ENCODE measurements at regions not wholly inside any gene's neighbourhood (a gene's known extent, or its start where the extent isn't known, plus 50 kb on each side); places are given as distances from the start of the nearest gene placed in this dataset.

GRCh38 chr13:73158851-73159250 is 100.0 kb downstream of the KLF5 start:
- no peaks in the 10 kb centered on the region for H3K4me1 ChIP-seq (ENCODE audit: low read depth)
- peak in 1 of 2 donors; percentile 49 for DNase-seq (ENCODE audit: low read depth in 1 of 2, low spot score in 1 of 2)
- H3K36me3 ChIP-seq, result no peaks in the 10 kb centered on the region
- H3K27ac ChIP-seq, result no peak overlapping the region
- H3K4me3 ChIP-seq, result no peak overlapping the region
- no peaks in the 10 kb centered on the region for H3K27me3 ChIP-seq
- no peak for TF ChIP-seq CTCF (IDR thresholded peaks at IDR 0.05; ENCODE audit: low read depth, low read length)
- no peaks in the 10 kb centered on the region for H3K9me3 ChIP-seq (ENCODE audit: low read depth)

- TF ChIP-seq CTCF (IDR thresholded peaks at IDR 0.05; ENCODE audit: low read depth, low read length), result no peak
Measured at GRCh38 chr13:73157031-73157430, 98.2 kb downstream of the KLF5 start.

GRCh38 chr13:73146707-73147106 is 87.9 kb downstream of the KLF5 start:
- TF ChIP-seq CTCF (IDR thresholded peaks at IDR 0.05; ENCODE audit: low read depth, low read length), result no peak
- Histone ChIP-seq H3K4me3 (no peak overlapping the region), H3K27ac (no peak overlapping the region), H3K36me3 (no peaks in the 10 kb centered on the region), H3K9me3 (ENCODE audit: low read depth) (no peaks in the 10 kb centered on the region), H3K27me3 (no peaks in the 10 kb centered on the region), H3K4me1 (ENCODE audit: low read depth) (peaks cover 7% of the 10 kb centered on the region)
- DNase-seq (ENCODE audit: low read depth in 1 of 2, low spot score in 1 of 2), result no peak

More at GRCh38 chr13:73157031-73157430, 98.2 kb downstream of the KLF5 start:
- Histone ChIP-seq H3K4me3 (no peak overlapping the region), H3K27ac (no peak overlapping the region), H3K27me3 (no peaks in the 10 kb centered on the region), H3K9me3 (ENCODE audit: low read depth) (no peaks in the 10 kb centered on the region), H3K36me3 (no peaks in the 10 kb centered on the region), H3K4me1 (ENCODE audit: low read depth) (no peaks in the 10 kb centered on the region)
- DNase-seq (ENCODE audit: low read depth in 1 of 2, low spot score in 1 of 2), result no peak

GRCh38 chr13:73142071-73142470 is 83.3 kb downstream of the KLF5 start:
- no peak overlapping the region for H3K4me3 ChIP-seq
- H3K27ac ChIP-seq, result peak overlapping the region; percentile 48
- no peaks in the 10 kb centered on the region for H3K27me3 ChIP-seq
- H3K9me3 ChIP-seq (ENCODE audit: low read depth), result no peaks in the 10 kb centered on the region
- no peaks in the 10 kb centered on the region for H3K36me3 ChIP-seq
- TF ChIP-seq CTCF (IDR thresholded peaks at IDR 0.05; ENCODE audit: low read depth, low read length), result no peak
- peak; percentile 10 to 31 for DNase-seq (ENCODE audit: low read depth in 1 of 2, low spot score in 1 of 2)
- peaks cover 12% of the 10 kb centered on the region for H3K4me1 ChIP-seq (ENCODE audit: low read depth)

- peak; percentile 16 to 42 for DNase-seq (ENCODE audit: low read depth in 1 of 2, low spot score in 1 of 2)
- H3K4me3 ChIP-seq, result no peak overlapping the region
- H3K9me3 ChIP-seq (ENCODE audit: low read depth), result no peaks in the 10 kb centered on the region
- peak overlapping the region; percentile 48 for H3K27ac ChIP-seq
- peaks cover 15% of the 10 kb centered on the region for H3K4me1 ChIP-seq (ENCODE audit: low read depth)
- no peaks in the 10 kb centered on the region for H3K36me3 ChIP-seq
- TF ChIP-seq CTCF (IDR thresholded peaks at IDR 0.05; ENCODE audit: low read depth, low read length), result no peak
- H3K27me3 ChIP-seq, result no peaks in the 10 kb centered on the region
Measured at GRCh38 chr13:73141292-73141771, 82.5 kb downstream of the KLF5 start.

- Histone ChIP-seq H3K27ac (no peak overlapping the region), H3K4me3 (no peak overlapping the region), H3K27me3 (no peaks in the 10 kb centered on the region), H3K36me3 (no peaks in the 10 kb centered on the region), H3K4me1 (ENCODE audit: low read depth) (peaks cover 15% of the 10 kb centered on the region), H3K9me3 (ENCODE audit: low read depth) (no peaks in the 10 kb centered on the region)
- DNase-seq (ENCODE audit: low read depth in 1 of 2, low spot score in 1 of 2), result no peak
- TF ChIP-seq CTCF (IDR thresholded peaks at IDR 0.05; ENCODE audit: low read depth, low read length), result no peak
Measured at GRCh38 chr13:73140801-73141200, 82.0 kb downstream of the KLF5 start.

Data from cardiac muscle cell (in vitro differentiated cells and primary cell).